K562 (cell line): ENCODE measurements at regions not wholly inside any gene's neighbourhood (a gene's known extent, or its start where the extent isn't known, plus 50 kb on each side); places are given as distances from the start of the nearest gene placed in this dataset.

ENCODE experiments used
- ATAC-seq: fragments of 200-7000 bp; cut with Tn5 transposase; 3 replicates; pipeline ENCODE4 v1.9.1; 2020; ENCODE audit warnings: moderate library complexity
- BruUV-seq: library from RNA; stranded (reverse); fragments of 400-500 nt; replicated peaks from 2 replicates; lab custom pipeline; 2021; lab: Mats Ljungman, UMichigan
- CTCF ChIA-PET: fragments of 300-600 bp; formaldehyde crosslinking; extraction: SDS; loops from one replicate; lab custom pipeline; 2021; ENCODE audit warnings: low intra/inter-chr PET ratio; lab: Yijun Ruan, JAX
- POLR2A ChIA-PET: fragments of 300-600, 350-650 bp; sonication (Branson Sonifier 250); formaldehyde crosslinking; extraction: SDS; loops from one replicate; lab custom pipeline; 2021; ENCODE audit warnings: antibody characterized with exemption, inconsistent platforms; lab: Yijun Ruan, JAX
- DNase-seq, 4 experiments: peaks; one replicate each; pipeline versions ENCODE4 v3.0.0 to v3.0.0-alpha.2; 2011 to 2018; ENCODE audit warnings: low spot score in 3 of 4, mixed read lengths in 3 of 4; ENCODE audit errors: extremely low read depth in 1 of 4
- FAIRE-seq: peaks from 2 replicates; lab custom pipeline; 2011; peaks lifted over from hg19 to GRCh38; lab: Jason Lieb, UNC
- H2AFZ ChIP-seq: 2 replicates; pipeline ENCODE4 v1.6.0; 2011; ENCODE audit warnings: low read depth, low read length, control low read depth, inconsistent platforms
- H3K27ac ChIP-seq: fragments of 200-600 bp; 3 replicates; pipeline ENCODE4 v1.8.0; 2011; ENCODE audit warnings: low read depth, mild to moderate bottlenecking, control low read depth, inconsistent platforms, low read length, moderate library complexity, mixed read lengths; ENCODE audit errors: extremely low read depth
- H3K27me3 ChIP-seq, 2 experiments: fragments of 300-600 bp in 1 of 2; 2 replicates in 1 of 2; 3 replicates in 1 of 2; pipeline versions ENCODE4 v1.6.0 to v1.8.0; 2011; ENCODE audit warnings: inconsistent platforms in 2 of 2, low read length in 2 of 2, mild to moderate bottlenecking in 1 of 2, mixed read lengths in 1 of 2, moderate library complexity in 1 of 2; ENCODE audit not compliant: control insufficient read depth in 2 of 2, insufficient read depth in 2 of 2
- H3K36me3 ChIP-seq: fragments of 300-600 bp; 3 replicates; pipeline ENCODE4 v1.8.0; 2011; ENCODE audit warnings: mild to moderate bottlenecking, low read length, inconsistent platforms; ENCODE audit not compliant: control insufficient read depth, insufficient read depth
- H3K4me1 ChIP-seq, 2 experiments: fragments of 200-600 bp in 1 of 2; replicated peaks in 1 of 2; 2 replicates in 1 of 2; 3 replicates in 1 of 2; pipeline versions ENCODE4 v1.5.1 to v1.8.0; 2011; ENCODE audit warnings: inconsistent platforms in 2 of 2, low read length in 2 of 2, mild to moderate bottlenecking in 1 of 2, mixed read lengths in 1 of 2, moderate library complexity in 1 of 2; ENCODE audit not compliant: control insufficient read depth in 2 of 2, insufficient read depth in 2 of 2
- H3K4me2 ChIP-seq: 2 replicates; pipeline ENCODE4 v1.6.1; 2011; ENCODE audit warnings: low read length, control low read depth, inconsistent platforms, mixed read lengths; ENCODE audit not compliant: insufficient read depth
- H3K4me3 ChIP-seq: fragments of 200-600 bp; sonication (generic), shearing (Covaris generic); 2 replicates; pipeline ENCODE4 v1.5.1; 2016; ENCODE audit warnings: control low read depth, inconsistent platforms
- H3K79me2 ChIP-seq: fragments of 200-600 bp; 3 replicates; pipeline ENCODE4 v1.8.0; 2011; ENCODE audit warnings: low read length, inconsistent platforms; ENCODE audit not compliant: control insufficient read depth, insufficient read depth
- H3K9ac ChIP-seq, 2 experiments: 2 replicates each; pipeline versions ENCODE4 v1.6.0 to v1.6.1; 2011; ENCODE audit warnings: low read depth in 2 of 2, low read length in 2 of 2, control low read depth in 1 of 2, inconsistent platforms in 1 of 2, mild to moderate bottlenecking in 1 of 2, mixed read lengths in 1 of 2; ENCODE audit not compliant: insufficient read depth in 1 of 2
- H3K9me1 ChIP-seq: one replicate; pipeline ENCODE4 v1.6.0; 2011; ENCODE audit warnings: inconsistent platforms, mild to moderate bottlenecking, low read length, moderate library complexity; ENCODE audit not compliant: control insufficient read depth, insufficient read depth
- H3K9me3 ChIP-seq: replicated peaks from 2 replicates; pipeline ENCODE4 v1.5.1; 2011; ENCODE audit warnings: low read depth, low read length, inconsistent platforms; ENCODE audit not compliant: control insufficient read depth, insufficient read depth
- H4K20me1 ChIP-seq: replicated peaks from 2 replicates; pipeline ENCODE4 v1.6.1; 2011; ENCODE audit warnings: low read length, inconsistent platforms, mixed read lengths; ENCODE audit not compliant: control insufficient read depth, insufficient read depth
- ARHGAP35 ChIP-seq: fragments of 450-650 bp; IDR thresholded peaks from 2 replicates; pipeline ENCODE4 v1.6.1; 2018; ENCODE audit not compliant: partially characterized antibody
- ESRRA ChIP-seq: fragments of 450-650 bp; IDR thresholded peaks from 2 replicates; pipeline ENCODE4 v1.6.1; 2014; ENCODE audit warnings: low read depth, mild to moderate bottlenecking, moderate library complexity, borderline replicate concordance
- GABPA ChIP-seq: fragments of 200-800 bp; sonication (Bioruptor generic); conservative IDR thresholded peaks from 2 replicates; pipeline ENCODE4 v1.6.1; 2016; ENCODE audit warnings: low read depth, missing genetic modification characterization, missing compliant biosample characterization
- GATAD2A ChIP-seq: fragments of 450-650 bp; IDR thresholded peaks from 2 replicates; pipeline ENCODE4 v1.6.1; 2017
- HOXB6 ChIP-seq: fragments of 250-450 bp; sonication (Bioruptor Pico); IDR thresholded peaks from 2 replicates; pipeline ENCODE4 v1.5.1; 2022; ENCODE audit warnings: mild to moderate bottlenecking, borderline replicate concordance
- KAT8 ChIP-seq: fragments of 450-650 bp; IDR thresholded peaks from 2 replicates; pipeline ENCODE4 v1.6.1; 2016; ENCODE audit warnings: low read depth, mild to moderate bottlenecking
- MCM5 ChIP-seq: fragments of 450-650 bp; IDR thresholded peaks from 2 replicates; pipeline ENCODE4 v1.6.1; 2016; ENCODE audit warnings: low read depth
- MECOM ChIP-seq: fragments of 250-450 bp; sonication (Bioruptor Pico); IDR thresholded peaks from 2 replicates; pipeline ENCODE4 v1.8.0; 2022; ENCODE audit warnings: inconsistent platforms
- PHF20 ChIP-seq: fragments of 450-650 bp; IDR thresholded peaks from 2 replicates; pipeline ENCODE4 v1.6.1; 2018; ENCODE audit not compliant: partially characterized antibody
- POLR2AphosphoS2 ChIP-seq: IDR thresholded peaks from 2 replicates; pipeline ENCODE4 v1.6.1; 2012; ENCODE audit warnings: low read length, improper control_type of control experiment
- PURB ChIP-seq: sonication (generic); formaldehyde crosslinking; IDR thresholded peaks from 2 replicates; pipeline ENCODE4 v1.9.0; 2021; ENCODE audit warnings: low read depth, mild to moderate bottlenecking, missing genetic modification reagents
- SMAD4 ChIP-seq: fragments of 250-450 bp; sonication (Bioruptor Pico); conservative IDR thresholded peaks from 2 replicates; pipeline ENCODE4 v1.8.0; 2021; ENCODE audit warnings: inconsistent platforms, mild to moderate bottlenecking, moderate library complexity
- TRIM28 ChIP-seq: fragments of 450-650 bp; IDR thresholded peaks from 2 replicates; pipeline ENCODE4 v1.6.1; 2017
- ZNF224 ChIP-seq: sonication (generic); formaldehyde crosslinking; IDR thresholded peaks from 2 replicates; pipeline ENCODE4 v1.8.0; 2022; ENCODE audit warnings: mild to moderate bottlenecking, missing genetic modification reagents
- ZNF395 ChIP-seq: fragments of 200-800 bp; sonication (Bioruptor generic); IDR thresholded peaks from 2 replicates; pipeline ENCODE4 v1.6.1; 2017; ENCODE audit warnings: missing genetic modification characterization, missing compliant biosample characterization
- ZNF431 ChIP-seq: sonication (generic); formaldehyde crosslinking; IDR thresholded peaks from 2 replicates; pipeline ENCODE4 v1.8.0; 2022; ENCODE audit warnings: mild to moderate bottlenecking, missing genetic modification reagents
- ZNF436 ChIP-seq: fragments of 250-450, 450-650 bp; sonication (Bioruptor Pico); formaldehyde crosslinking; IDR thresholded peaks from 2 replicates; pipeline ENCODE4 v1.7.0; 2020; ENCODE audit warnings: mild to moderate bottlenecking
- WGBS: fragments of 100-300 bp; shearing (Covaris generic); methylation state at CpG from one replicate; pipeline ENCODE4 v1.1.6; 2016; ENCODE audit warnings: low coverage, mixed read lengths; ENCODE audit not compliant: insufficient coverage; ENCODE audit errors: missing lambda C conversion rate; 5-methylcytosine and 5-hydroxymethylcytosine counted together
- in situ Hi-C: fragments of 300-500 bp; cut with MboI; formaldehyde crosslinking; loops from 4 replicates; pipeline ENCODE4 v1.15.0; 2018; ENCODE audit warnings: inconsistent platforms, mixed read lengths
- intact Hi-C: fragments of 100-400 bp; cut with micrococcal nuclease; formaldehyde crosslinking; loops from 2 replicates; pipeline ENCODE4 v1.14.2; 2022
- TF ChIP-seq, protein P1 (sequence below): fragments of 250-450 bp; sonication (Bioruptor Pico); IDR thresholded peaks from 2 replicates; pipeline ENCODE4 v1.5.0; 2020; ENCODE audit warnings: mild to moderate bottlenecking
- TF ChIP-seq, protein P2 (sequence below): fragments of 250-450 bp; sonication (Bioruptor Pico); IDR thresholded peaks from 2 replicates; pipeline ENCODE4 v1.8.0; 2021; ENCODE audit warnings: borderline replicate concordance, mild to moderate bottlenecking, moderate library complexity; ENCODE audit not compliant: poor library complexity, severe bottlenecking
- TF ChIP-seq, protein P3 (sequence below), 2 experiments: fragments of 200-800 bp in 1 of 2; sonication (Bioruptor generic) in 1 of 2; sonication (generic) in 1 of 2; formaldehyde crosslinking in 1 of 2; IDR thresholded peaks in 1 of 2; conservative IDR thresholded peaks in 1 of 2; 2 replicates each; pipeline versions ENCODE4 v1.5.0 to v1.6.1; 2016 to 2020; ENCODE audit warnings: missing compliant biosample characterization in 1 of 2, missing genetic modification characterization in 1 of 2, missing genetic modification reagents in 1 of 2

DNA sequence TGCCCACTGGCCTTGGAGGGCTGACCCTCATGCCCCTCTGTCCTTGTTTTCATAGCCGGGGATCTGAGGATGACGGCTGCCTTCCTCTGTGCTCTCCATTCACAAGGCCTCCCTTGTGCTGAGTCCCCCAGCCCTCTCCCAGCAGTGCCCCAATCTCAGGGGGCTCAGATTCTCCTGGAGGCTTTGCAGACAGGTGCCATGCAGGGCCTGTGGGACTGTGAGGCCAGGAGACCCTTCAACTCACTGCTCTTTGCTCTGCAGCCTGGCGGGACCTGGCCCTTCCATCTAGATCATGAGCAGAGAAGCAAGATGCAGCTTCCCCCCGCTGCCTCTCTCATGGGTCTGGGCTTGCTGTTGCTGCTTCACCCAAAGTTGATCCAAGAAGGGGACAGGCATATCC lies 356.0 kb downstream of the BCL11B start:
- FAIRE-seq: no peak
- in situ Hi-C loops: no loop called here
- no TSS peak for BruUV-seq

More for the DNA sequence above, 356.0 kb downstream of the BCL11B start:
- H4K20me1 ChIP-seq: no peaks in the 10 kb centered on the region
- CTCF ChIA-PET: no interaction called here
- WGBS: 0% methylated on average over 4 of the region's 4 CpGs
- H3K36me3 ChIP-seq: no peaks in the 10 kb centered on the region
- no peaks in the 10 kb centered on the region for H3K27me3 ChIP-seq
- intact Hi-C loops: no loop called here
- no peak for DNase-seq
- H3K4me3 ChIP-seq: no peak overlapping the region
- no peaks in the 10 kb centered on the region for H3K9me3 ChIP-seq
- no peak for TF ChIP-seq ARHGAP35
- TF ChIP-seq PURB (CRISPR knock-in tag): no peak
- no peak for TF ChIP-seq POLR2AphosphoS2
- TF ChIP-seq ESRRA: no peak
- no peak for TF ChIP-seq MECOM (CRISPR knock-in tag)
- no peak for TF ChIP-seq ZNF395 (CRISPR knock-in tag)
- TF ChIP-seq ZNF431 (CRISPR knock-in tag): no peak
- TF ChIP-seq, protein P1, sequence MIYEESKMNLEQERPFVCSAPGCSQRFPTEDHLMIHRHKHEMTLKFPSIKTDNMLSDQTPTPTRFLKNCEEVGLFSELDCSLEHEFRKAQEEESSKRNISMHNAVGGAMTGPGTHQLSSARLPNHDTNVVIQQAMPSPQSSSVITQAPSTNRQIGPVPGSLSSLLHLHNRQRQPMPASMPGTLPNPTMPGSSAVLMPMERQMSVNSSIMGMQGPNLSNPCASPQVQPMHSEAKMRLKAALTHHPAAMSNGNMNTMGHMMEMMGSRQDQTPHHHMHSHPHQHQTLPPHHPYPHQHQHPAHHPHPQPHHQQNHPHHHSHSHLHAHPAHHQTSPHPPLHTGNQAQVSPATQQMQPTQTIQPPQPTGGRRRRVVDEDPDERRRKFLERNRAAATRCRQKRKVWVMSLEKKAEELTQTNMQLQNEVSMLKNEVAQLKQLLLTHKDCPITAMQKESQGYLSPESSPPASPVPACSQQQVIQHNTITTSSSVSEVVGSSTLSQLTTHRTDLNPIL (CRISPR knock-in tag): no peak
- no peak for TF ChIP-seq HOXB6 (CRISPR knock-in tag)
- TF ChIP-seq KAT8: no peak
- no peak for TF ChIP-seq ZNF436 (CRISPR knock-in tag)
- no peak for TF ChIP-seq GATAD2A
- no peak for TF ChIP-seq PHF20
- no peak for TF ChIP-seq SMAD4
- TF ChIP-seq, protein P2, sequence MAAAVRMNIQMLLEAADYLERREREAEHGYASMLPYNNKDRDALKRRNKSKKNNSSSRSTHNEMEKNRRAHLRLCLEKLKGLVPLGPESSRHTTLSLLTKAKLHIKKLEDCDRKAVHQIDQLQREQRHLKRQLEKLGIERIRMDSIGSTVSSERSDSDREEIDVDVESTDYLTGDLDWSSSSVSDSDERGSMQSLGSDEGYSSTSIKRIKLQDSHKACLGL: no peak
- TF ChIP-seq MCM5: no peak
- TF ChIP-seq ZNF224 (CRISPR knock-in tag): no peak
- no peak for TF ChIP-seq TRIM28
- no peak for TF ChIP-seq GABPA (tag)
- TF ChIP-seq, protein P3, sequence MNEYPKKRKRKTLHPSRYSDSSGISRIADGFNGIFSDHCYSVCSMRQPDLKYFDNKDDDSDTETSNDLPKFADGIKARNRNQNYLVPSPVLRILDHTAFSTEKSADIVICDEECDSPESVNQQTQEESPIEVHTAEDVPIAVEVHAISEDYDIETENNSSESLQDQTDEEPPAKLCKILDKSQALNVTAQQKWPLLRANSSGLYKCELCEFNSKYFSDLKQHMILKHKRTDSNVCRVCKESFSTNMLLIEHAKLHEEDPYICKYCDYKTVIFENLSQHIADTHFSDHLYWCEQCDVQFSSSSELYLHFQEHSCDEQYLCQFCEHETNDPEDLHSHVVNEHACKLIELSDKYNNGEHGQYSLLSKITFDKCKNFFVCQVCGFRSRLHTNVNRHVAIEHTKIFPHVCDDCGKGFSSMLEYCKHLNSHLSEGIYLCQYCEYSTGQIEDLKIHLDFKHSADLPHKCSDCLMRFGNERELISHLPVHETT (CRISPR knock-in tag; conservative IDR thresholded peaks at IDR 0.05 in 1 of 2, IDR thresholded peaks at IDR 0.05 in 1 of 2): no peak
- no peak overlapping the region for H2AFZ ChIP-seq
- no peak for ATAC-seq
- H3K9ac ChIP-seq: no peak overlapping the region
- no peak overlapping the region for H3K27ac ChIP-seq
- H3K4me1 ChIP-seq: no peaks in the 10 kb centered on the region
- no peak overlapping the region for H3K4me2 ChIP-seq
- POLR2A ChIA-PET: no interaction called here
- no peaks in the 10 kb centered on the region for H3K79me2 ChIP-seq
- H3K9me1 ChIP-seq: no peaks in the 10 kb centered on the region
